Ishikawa (cell line): ENCODE measurements at regions not wholly inside any gene's neighbourhood (a gene's known extent, or its start where the extent isn't known, plus 50 kb on each side); places are given as distances from the start of the nearest gene placed in this dataset.

Experiments used
- CEBPB ChIP-seq: IDR thresholded peaks from 2 replicates; pipeline ENCODE4 v1.6.1; 2012
- CREB1 ChIP-seq: IDR thresholded peaks from 2 replicates; pipeline ENCODE4 v1.6.1; 2012; ENCODE audit warnings: low read depth
- EGR1 ChIP-seq: IDR thresholded peaks from 2 replicates; pipeline ENCODE4 v1.6.1; 2012
- EP300 ChIP-seq: IDR thresholded peaks from 2 replicates; pipeline ENCODE4 v1.6.1; 2012; ENCODE audit warnings: borderline replicate concordance
- FOXM1 ChIP-seq: IDR thresholded peaks from 2 replicates; pipeline ENCODE4 v1.6.1; 2012; ENCODE audit warnings: low read depth, borderline replicate concordance
- MAX ChIP-seq: IDR thresholded peaks from 2 replicates; pipeline ENCODE4 v1.6.1; 2012
- NFIC ChIP-seq: IDR thresholded peaks from 2 replicates; pipeline ENCODE4 v1.6.1; 2012
- RAD21 ChIP-seq: IDR thresholded peaks from 2 replicates; pipeline ENCODE4 v1.6.1; 2012; ENCODE audit warnings: low read depth
- REST ChIP-seq: IDR thresholded peaks from 2 replicates; pipeline ENCODE4 v1.6.1; 2012; ENCODE audit warnings: low read depth, mild to moderate bottlenecking
- TAF1 ChIP-seq: IDR thresholded peaks from 2 replicates; pipeline ENCODE4 v1.6.1; 2012; ENCODE audit warnings: low read depth, mild to moderate bottlenecking
- TCF12 ChIP-seq: IDR thresholded peaks from 2 replicates; pipeline ENCODE4 v1.6.1; 2012; ENCODE audit warnings: low read depth
- USF1 ChIP-seq: IDR thresholded peaks from 2 replicates; pipeline ENCODE4 v1.6.1; 2012
- YY1 ChIP-seq: IDR thresholded peaks from 2 replicates; pipeline ENCODE4 v1.6.1; 2012; ENCODE audit warnings: low read depth
- ZBTB7A ChIP-seq: IDR thresholded peaks from 2 replicates; pipeline ENCODE4 v1.6.1; 2012; ENCODE audit warnings: low read depth

- TF ChIP-seq RAD21 (no peak), MAX (no peak), EGR1 (no peak), USF1 (no peak), EP300 (no peak), TAF1 (no peak), REST (no peak), CREB1 (no peak), FOXM1 (no peak), YY1 (no peak), TCF12 (no peak), ZBTB7A (no peak), NFIC (no peak), CEBPB (no peak)
Measured at GRCh38 chr13:33472446-33472845, 186.9 kb upstream of the STARD13 start.
